GM12878 (cell line): ENCODE measurements at regions not wholly inside any gene's neighbourhood (a gene's known extent, or its start where the extent isn't known, plus 50 kb on each side); places are given as distances from the start of the nearest gene placed in this dataset.

ENCODE experiments used
- ATAC-seq: fragments of 200-7000 bp; cut with Tn5 transposase; 3 replicates; pipeline ENCODE4 v1.9.1; 2020; ENCODE audit warnings: mild to moderate bottlenecking, moderate library complexity
- BruUV-seq: library from RNA; stranded (reverse); fragments of 400-500 nt; replicated peaks from 2 replicates; lab custom pipeline; 2021; lab: Mats Ljungman, UMichigan
- CTCF ChIA-PET: fragments of 300-600 bp; sonication (Branson Sonifier 250); formaldehyde crosslinking; extraction: SDS; loops from one replicate; lab custom pipeline; 2021; ENCODE audit warnings: inconsistent platforms; lab: Yijun Ruan, JAX
- POLR2A ChIA-PET: fragments of 350-600 bp; formaldehyde crosslinking; extraction: SDS; loops from one replicate; lab custom pipeline; 2021; ENCODE audit warnings: inconsistent platforms; lab: Charles Lee
- RAD21 ChIA-PET: fragments of 300-600 bp; sonication (Branson Sonifier 250); formaldehyde crosslinking; loops from one replicate; lab custom pipeline; 2023; ENCODE audit warnings: antibody characterized with exemption; ENCODE audit not compliant: unreplicated experiment; lab: Charles Lee
- SMC1A ChIA-PET: fragments of 300-600 bp; sonication (Branson Sonifier 250); formaldehyde crosslinking; loops from one replicate; lab custom pipeline; 2023; ENCODE audit not compliant: unreplicated experiment, uncharacterized antibody; lab: Charles Lee
- DNase-seq: peaks from one replicate; pipeline ENCODE4 v3.0.0-alpha.2; 2011; ENCODE audit warnings: low read depth, low spot score
- FAIRE-seq: peaks from 3 replicates; lab custom pipeline; 2011; peaks lifted over from hg19 to GRCh38; lab: Jason Lieb, UNC
- H2AFZ ChIP-seq: 2 replicates; pipeline ENCODE4 v1.6.0; 2011; ENCODE audit warnings: low read depth, low read length, control low read depth; ENCODE audit not compliant: control insufficient read depth
- H3K27ac ChIP-seq: 2 replicates; pipeline ENCODE4 v1.5.1; 2011; ENCODE audit warnings: control low read depth; ENCODE audit not compliant: control insufficient read depth, insufficient read depth
- H3K27me3 ChIP-seq, 2 experiments: replicated peaks in 1 of 2; 2 replicates each; pipeline versions ENCODE4 v1.6.0 to v1.6.1; 2011; ENCODE audit warnings: low read length in 1 of 2; ENCODE audit not compliant: control insufficient read depth in 2 of 2, insufficient read depth in 2 of 2
- H3K36me3 ChIP-seq, 2 experiments: 2 replicates each; pipeline ENCODE4 v1.5.1; 2011; ENCODE audit warnings: low read length in 1 of 2; ENCODE audit not compliant: control insufficient read depth in 2 of 2, insufficient read depth in 2 of 2
- H3K4me1 ChIP-seq: 2 replicates; pipeline ENCODE4 v1.6.1; 2011; ENCODE audit warnings: mild to moderate bottlenecking, low read length, moderate library complexity, mixed read lengths; ENCODE audit not compliant: control insufficient read depth, insufficient read depth
- H3K4me2 ChIP-seq: 2 replicates; pipeline ENCODE4 v1.6.0; 2011; ENCODE audit warnings: control low read depth; ENCODE audit not compliant: control insufficient read depth, insufficient read depth
- H3K4me3 ChIP-seq: fragments of 200-600 bp; sonication (generic); 2 replicates; pipeline ENCODE4 v1.5.1; 2016
- H3K79me2 ChIP-seq: 2 replicates; pipeline ENCODE4 v1.6.0; 2011; ENCODE audit warnings: low read length; ENCODE audit not compliant: control insufficient read depth, insufficient read depth
- H3K9ac ChIP-seq: 2 replicates; pipeline ENCODE4 v1.8.0; 2011; ENCODE audit warnings: low read length, control low read depth, mixed read lengths; ENCODE audit not compliant: control insufficient read depth, insufficient read depth
- H3K9me3 ChIP-seq: replicated peaks from 3 replicates; pipeline ENCODE4 v1.5.1; 2011; ENCODE audit warnings: mild to moderate bottlenecking, low read length; ENCODE audit not compliant: control insufficient read depth, insufficient read depth
- H4K20me1 ChIP-seq: 2 replicates; pipeline ENCODE4 v1.6.0; 2011; ENCODE audit not compliant: control insufficient read depth, insufficient read depth
- BACH1 ChIP-seq: fragments of 450-650 bp; IDR thresholded peaks from 2 replicates; pipeline ENCODE4 v1.6.1; 2017; ENCODE audit warnings: mild to moderate bottlenecking, borderline replicate concordance
- KDM1A ChIP-seq: fragments of 200-600 bp; sonication (generic); IDR thresholded peaks from 2 replicates; pipeline ENCODE4 v1.6.1; 2016; ENCODE audit warnings: borderline replicate concordance
- NR2F1 ChIP-seq: fragments of 450-650 bp; conservative IDR thresholded peaks from 2 replicates; pipeline ENCODE4 v1.6.1; 2017; ENCODE audit warnings: mild to moderate bottlenecking
- RAD51 ChIP-seq: fragments of 450-650 bp; IDR thresholded peaks from 2 replicates; pipeline ENCODE4 v1.6.1; 2016; ENCODE audit warnings: moderate library complexity, mild to moderate bottlenecking, inconsistent platforms
- RB1 ChIP-seq: fragments of 450-650 bp; formaldehyde crosslinking; IDR thresholded peaks from 2 replicates; pipeline ENCODE4 v1.6.1; 2017; ENCODE audit warnings: mild to moderate bottlenecking, borderline replicate concordance
- RCOR1 ChIP-seq: conservative IDR thresholded peaks from 2 replicates; pipeline ENCODE4 v1.6.1; 2012; ENCODE audit warnings: low read depth, low read length, improper control_type of control experiment
- TBL1XR1 ChIP-seq: IDR thresholded peaks from 2 replicates; pipeline ENCODE4 v1.6.1; 2012; ENCODE audit warnings: low read depth, low read length, improper control_type of control experiment
- YBX1 ChIP-seq: fragments of 450-650 bp; IDR thresholded peaks from 2 replicates; pipeline ENCODE4 v1.6.1; 2016; ENCODE audit warnings: antibody characterized with exemption
- WGBS: methylation state at CpG from one replicate; pipeline ENCODE4 v1.1.6; 2016; ENCODE audit warnings: low lambda C conversion rate; ENCODE audit not compliant: insufficient replicate concordance, insufficient coverage; ENCODE audit errors: missing lambda C conversion rate; 5-methylcytosine and 5-hydroxymethylcytosine counted together
- in situ Hi-C: fragments of 300-500 bp; cut with MboI; formaldehyde crosslinking; loops from 9 replicates; pipeline ENCODE4 v1.14.3; 2018; ENCODE audit warnings: mixed read lengths
- intact Hi-C: fragments of 100-400 bp; cut with micrococcal nuclease; formaldehyde crosslinking; loops from one replicate; pipeline ENCODE4 v1.14.2; 2022; ENCODE audit not compliant: unreplicated experiment
- TF ChIP-seq, protein P1 (sequence below): fragments of 450-650 bp; IDR thresholded peaks from 2 replicates; pipeline ENCODE4 v1.6.1; 2018; ENCODE audit warnings: mild to moderate bottlenecking, low read depth, moderate library complexity; ENCODE audit not compliant: partially characterized antibody

DNA sequence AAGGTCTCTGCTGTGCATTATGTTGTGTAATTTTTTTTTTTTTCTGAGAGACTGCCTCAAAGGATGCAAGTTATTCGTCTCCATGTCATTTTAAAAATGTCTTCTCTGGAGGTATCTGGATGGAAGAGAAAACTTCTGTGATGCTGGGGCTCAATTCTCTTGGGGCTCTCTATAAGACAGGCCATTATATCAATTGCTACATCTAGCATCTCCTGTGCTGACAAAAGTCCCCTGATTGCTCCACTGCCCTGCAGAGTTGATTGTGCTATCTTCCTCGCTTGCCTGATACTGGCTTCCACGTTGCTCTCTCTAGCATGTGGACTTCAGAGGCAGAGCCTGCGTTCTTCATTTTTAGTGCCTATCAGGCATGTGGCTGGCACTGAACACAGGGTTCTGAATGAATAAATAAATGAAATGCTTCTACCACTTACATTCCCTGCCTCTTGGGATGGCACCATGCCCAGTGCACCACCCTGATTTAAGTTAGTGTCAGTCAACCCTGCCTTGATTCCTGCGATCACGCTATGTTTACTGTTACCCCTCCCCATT is 1035.5 kb upstream of the EEF2KMT start:
- H3K79me2 ChIP-seq: no peaks in the 10 kb centered on the region
- in situ Hi-C loops: no loop called here
- no peak overlapping the region for H3K4me2 ChIP-seq
- ChIA-PET RAD21 (no interaction called here), SMC1A (no interaction called here)
- no peaks in the 10 kb centered on the region for H3K9me3 ChIP-seq
- no peaks in the 10 kb centered on the region for H4K20me1 ChIP-seq
- no peak for ATAC-seq
- TF ChIP-seq, protein P1, sequence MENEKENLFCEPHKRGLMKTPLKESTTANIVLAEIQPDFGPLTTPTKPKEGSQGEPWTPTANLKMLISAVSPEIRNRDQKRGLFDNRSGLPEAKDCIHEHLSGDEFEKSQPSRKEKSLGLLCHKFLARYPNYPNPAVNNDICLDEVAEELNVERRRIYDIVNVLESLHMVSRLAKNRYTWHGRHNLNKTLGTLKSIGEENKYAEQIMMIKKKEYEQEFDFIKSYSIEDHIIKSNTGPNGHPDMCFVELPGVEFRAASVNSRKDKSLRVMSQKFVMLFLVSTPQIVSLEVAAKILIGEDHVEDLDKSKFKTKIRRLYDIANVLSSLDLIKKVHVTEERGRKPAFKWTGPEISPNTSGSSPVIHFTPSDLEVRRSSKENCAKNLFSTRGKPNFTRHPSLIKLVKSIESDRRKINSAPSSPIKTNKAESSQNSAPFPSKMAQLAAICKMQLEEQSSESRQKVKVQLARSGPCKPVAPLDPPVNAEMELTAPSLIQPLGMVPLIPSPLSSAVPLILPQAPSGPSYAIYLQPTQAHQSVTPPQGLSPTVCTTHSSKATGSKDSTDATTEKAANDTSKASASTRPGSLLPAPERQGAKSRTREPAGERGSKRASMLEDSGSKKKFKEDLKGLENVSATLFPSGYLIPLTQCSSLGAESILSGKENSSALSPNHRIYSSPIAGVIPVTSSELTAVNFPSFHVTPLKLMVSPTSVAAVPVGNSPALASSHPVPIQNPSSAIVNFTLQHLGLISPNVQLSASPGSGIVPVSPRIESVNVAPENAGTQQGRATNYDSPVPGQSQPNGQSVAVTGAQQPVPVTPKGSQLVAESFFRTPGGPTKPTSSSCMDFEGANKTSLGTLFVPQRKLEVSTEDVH: no peak
- TF ChIP-seq, all 136 proteins: peak for 0
- BruUV-seq: no TSS peak
- WGBS: 33% methylated on average over 6 of the region's 6 CpGs
- POLR2A ChIA-PET: no interaction called here
- FAIRE-seq: no peak
- Histone ChIP-seq H3K4me3 (no peak overlapping the region), H3K36me3 (no peaks in the 10 kb centered on the region), H3K27me3 (no peaks in the 10 kb centered on the region), H3K9ac (no peak overlapping the region), H2AFZ (no peak overlapping the region), H3K27ac (no peak overlapping the region), H3K4me1 (no peaks in the 10 kb centered on the region)
- CTCF ChIA-PET: no interaction called here
- no peak for DNase-seq
- intact Hi-C loops: no loop called here

DNA sequence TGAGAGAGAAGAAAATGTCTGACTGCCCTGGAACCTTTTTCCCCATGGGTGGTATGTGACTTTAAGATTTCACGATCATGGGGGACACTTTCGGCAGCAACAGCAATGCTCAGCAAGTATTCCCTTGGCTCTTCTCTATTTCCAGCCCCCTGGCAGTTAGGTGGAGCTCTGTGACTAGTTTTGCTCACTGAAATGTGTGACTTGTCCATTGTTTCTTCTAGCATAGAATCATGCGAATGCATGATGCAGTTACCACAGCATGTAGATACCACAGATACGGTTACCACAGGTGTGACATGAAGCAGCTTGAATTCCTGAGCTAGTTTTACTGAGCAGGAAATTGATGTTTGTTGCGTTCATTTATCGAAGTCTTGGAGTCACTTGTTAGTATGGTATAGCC is 1034.5 kb upstream of the EEF2KMT start:
- H3K9ac ChIP-seq: no peak overlapping the region
- DNase-seq (no peak), FAIRE-seq (no peak), ATAC-seq (no peak)
- TF ChIP-seq TBL1XR1: no peak
- TF ChIP-seq NR2F1: no peak
- TF ChIP-seq BACH1: no peak
- TF ChIP-seq, protein P1: no peak
- TF ChIP-seq YBX1: no peak
- TF ChIP-seq KDM1A: no peak
- TF ChIP-seq RAD51: no peak
- TF ChIP-seq RB1: no peak
- no peak for TF ChIP-seq RCOR1
- CTCF ChIA-PET: interaction anchor here (1.0 kb wide), 1 partner anchor 9 kb away, joined by 3 read pairs; no protein-coding TSS in a partner anchor
- H3K79me2 ChIP-seq: no peaks in the 10 kb centered on the region
- no peak overlapping the region for H3K4me2 ChIP-seq
- H3K4me1 ChIP-seq: no peaks in the 10 kb centered on the region
- 40% methylated on average over 6 of the region's 6 CpGs for WGBS
- BruUV-seq: no TSS peak
- SMC1A ChIA-PET: no interaction called here
- POLR2A ChIA-PET: no interaction called here
- in situ Hi-C loops (no loop called here), intact Hi-C loops (no loop called here)
- H3K27ac ChIP-seq: no peak overlapping the region
- no peak overlapping the region for H2AFZ ChIP-seq
- H3K4me3 ChIP-seq: no peak overlapping the region
- no peaks in the 10 kb centered on the region for H3K9me3 ChIP-seq
- no peaks in the 10 kb centered on the region for H3K36me3 ChIP-seq
- H4K20me1 ChIP-seq: no peaks in the 10 kb centered on the region
- H3K27me3 ChIP-seq: no peaks in the 10 kb centered on the region
- RAD21 ChIA-PET: no interaction called here
